ENCODE measurements at regions not wholly inside any gene's neighbourhood (a gene's known extent, or its start where the extent isn't known, plus 50 kb on each side); places are given as distances from the start of the nearest gene placed in this dataset.

DNA sequence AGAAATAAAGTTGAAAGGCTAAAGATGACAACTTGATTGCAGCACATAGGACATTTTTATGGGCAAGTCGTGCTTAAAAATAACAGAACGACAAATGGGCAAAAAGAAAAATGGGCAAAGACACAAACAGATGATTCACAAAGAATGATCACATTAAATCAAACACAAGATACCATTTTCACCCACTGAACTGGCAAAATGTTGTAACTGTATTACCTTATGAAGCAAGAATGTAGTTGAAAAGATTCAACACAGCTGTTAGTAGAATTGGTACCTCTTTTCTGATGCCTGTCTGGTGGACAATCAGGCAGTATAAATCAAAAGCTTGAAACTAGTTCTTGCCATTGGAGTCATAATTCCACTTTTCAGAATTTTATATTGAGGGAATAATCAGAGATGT, 81.0 kb upstream of the PALM2AKAP2 start:
- TF ChIP-seq, protein P1, sequence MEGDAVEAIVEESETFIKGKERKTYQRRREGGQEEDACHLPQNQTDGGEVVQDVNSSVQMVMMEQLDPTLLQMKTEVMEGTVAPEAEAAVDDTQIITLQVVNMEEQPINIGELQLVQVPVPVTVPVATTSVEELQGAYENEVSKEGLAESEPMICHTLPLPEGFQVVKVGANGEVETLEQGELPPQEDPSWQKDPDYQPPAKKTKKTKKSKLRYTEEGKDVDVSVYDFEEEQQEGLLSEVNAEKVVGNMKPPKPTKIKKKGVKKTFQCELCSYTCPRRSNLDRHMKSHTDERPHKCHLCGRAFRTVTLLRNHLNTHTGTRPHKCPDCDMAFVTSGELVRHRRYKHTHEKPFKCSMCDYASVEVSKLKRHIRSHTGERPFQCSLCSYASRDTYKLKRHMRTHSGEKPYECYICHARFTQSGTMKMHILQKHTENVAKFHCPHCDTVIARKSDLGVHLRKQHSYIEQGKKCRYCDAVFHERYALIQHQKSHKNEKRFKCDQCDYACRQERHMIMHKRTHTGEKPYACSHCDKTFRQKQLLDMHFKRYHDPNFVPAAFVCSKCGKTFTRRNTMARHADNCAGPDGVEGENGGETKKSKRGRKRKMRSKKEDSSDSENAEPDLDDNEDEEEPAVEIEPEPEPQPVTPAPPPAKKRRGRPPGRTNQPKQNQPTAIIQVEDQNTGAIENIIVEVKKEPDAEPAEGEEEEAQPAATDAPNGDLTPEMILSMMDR (IDR thresholded peaks at IDR 0.05) = no peak
- TF ChIP-seq POLR2A (IDR thresholded peaks at IDR 0.05) = no peak
- TF ChIP-seq EP300 (IDR thresholded peaks at IDR 0.05) = no peak
- TF ChIP-seq POLR2AphosphoS5 (IDR thresholded peaks at IDR 0.05) = no peak
